ENCODE measurements at regions not wholly inside any gene's neighbourhood (a gene's known extent, or its start where the extent isn't known, plus 50 kb on each side); places are given as distances from the start of the nearest gene placed in this dataset.

GRCh38 chr17:13925579-13925978 lies 143.7 kb upstream of the COX10 start:
- Mint-ChIP-seq H3K27me3 (ENCODE audit: low read depth) (peaks cover under 1% of the 10 kb centered on the region), H3K9me3 (peaks cover 8% of the 10 kb centered on the region), H3K4me3 (no peak overlapping the region), H3K27ac (no peak overlapping the region), H3K36me3 (peaks cover 3% of the 10 kb centered on the region), H3K4me1 (peaks cover 3% of the 10 kb centered on the region)
- no peak for TF ChIP-seq CTCF (IDR thresholded peaks at IDR 0.05; ENCODE audit: unreplicated experiment)
- no peak for DNase-seq (ENCODE audit: low spot score in 2 of 2, unreplicated experiment in 2 of 2)

GRCh38 chr17:13931111-13931526 lies 138.2 kb upstream of the COX10 start:
- no peak overlapping the region for H3K4me3 Mint-ChIP-seq
- no peak for DNase-seq (ENCODE audit: low spot score in 2 of 2, unreplicated experiment in 2 of 2)
- peaks cover 4% of the 10 kb centered on the region for H3K9me3 Mint-ChIP-seq
- TF ChIP-seq CTCF (IDR thresholded peaks at IDR 0.05; ENCODE audit: unreplicated experiment), result no peak
- H3K36me3 Mint-ChIP-seq, result peaks cover 3% of the 10 kb centered on the region
- H3K27ac Mint-ChIP-seq, result no peak overlapping the region
- H3K4me1 Mint-ChIP-seq, result peaks cover 5% of the 10 kb centered on the region
- no peaks in the 10 kb centered on the region for H3K27me3 Mint-ChIP-seq (ENCODE audit: low read depth)

- Mint-ChIP-seq H3K27ac (no peak overlapping the region), H3K9me3 (peaks cover 4% of the 10 kb centered on the region), H3K4me1 (peaks cover 5% of the 10 kb centered on the region), H3K4me3 (no peak overlapping the region), H3K27me3 (ENCODE audit: low read depth) (no peaks in the 10 kb centered on the region), H3K36me3 (peaks cover 3% of the 10 kb centered on the region)
- DNase-seq (ENCODE audit: low spot score in 2 of 2, unreplicated experiment in 2 of 2), result no peak
- no peak for TF ChIP-seq CTCF (IDR thresholded peaks at IDR 0.05; ENCODE audit: unreplicated experiment)
Observed at GRCh38 chr17:13931800-13932460, 137.4 kb upstream of the COX10 start.

GRCh38 chr17:13933441-13934276 lies 135.6 kb upstream of the COX10 start:
- TF ChIP-seq CTCF (IDR thresholded peaks at IDR 0.05; ENCODE audit: unreplicated experiment), result no peak
- Mint-ChIP-seq H3K4me3 (no peak overlapping the region), H3K4me1 (peaks cover 5% of the 10 kb centered on the region), H3K9me3 (peaks cover under 1% of the 10 kb centered on the region), H3K27ac (no peak overlapping the region), H3K36me3 (peaks cover under 1% of the 10 kb centered on the region), H3K27me3 (ENCODE audit: low read depth) (no peaks in the 10 kb centered on the region)
- no peak for DNase-seq (ENCODE audit: low spot score in 2 of 2, unreplicated experiment in 2 of 2)

- Mint-ChIP-seq H3K27me3 (ENCODE audit: low read depth) (no peaks in the 10 kb centered on the region), H3K9me3 (peaks cover 35% of the 10 kb centered on the region), H3K4me1 (peaks cover 5% of the 10 kb centered on the region), H3K27ac (no peak overlapping the region), H3K36me3 (peaks cover 19% of the 10 kb centered on the region), H3K4me3 (no peak overlapping the region)
- no peak for TF ChIP-seq CTCF (IDR thresholded peaks at IDR 0.05; ENCODE audit: unreplicated experiment)
- DNase-seq (ENCODE audit: low spot score in 2 of 2, unreplicated experiment in 2 of 2), result no peak
Observed at GRCh38 chr17:13939222-13939621, 130.1 kb upstream of the COX10 start.

Measured in mesothelial cell of epicardium (in vitro differentiated cells).